Ascending aorta (tissue), 2 donors: ENCODE measurements at regions not wholly inside any gene's neighbourhood (a gene's known extent, or its start where the extent isn't known, plus 50 kb on each side); places are given as distances from the start of the nearest gene placed in this dataset.

ENCODE experiments used
- DNase-seq, 2 donors: peaks; one replicate each; pipeline ENCODE4 v3.0.0-alpha.2; 2019; ENCODE audit warnings: low spot score in 2 of 2
- H3K27ac ChIP-seq, 2 donors: fragments of 200-600 bp; sonication (generic); one replicate each; pipeline ENCODE4 v1.5.1; 2016 to 2017; ENCODE audit warnings: mild to moderate bottlenecking in 1 of 2
- H3K27me3 ChIP-seq: fragments of 200-600 bp; sonication (generic); one replicate; pipeline ENCODE4 v1.5.1; 2017
- H3K36me3 ChIP-seq, 2 donors: fragments of 200-600 bp; sonication (generic); one replicate each; pipeline ENCODE4 v1.5.1; 2016
- H3K4me1 ChIP-seq, 2 donors: fragments of 200-600 bp; sonication (generic); one replicate each; pipeline ENCODE4 v1.5.1; 2016 to 2017; ENCODE audit warnings: mild to moderate bottlenecking in 1 of 2
- H3K4me3 ChIP-seq, 2 donors: fragments of 200-600 bp; sonication (generic); one replicate each; pipeline ENCODE4 v1.5.1; 2016 to 2017; ENCODE audit warnings: mild to moderate bottlenecking in 1 of 2
- H3K9me3 ChIP-seq, 2 donors: fragments of 200-600 bp; sonication (generic); one replicate each; pipeline ENCODE4 v1.5.1; 2016
- CTCF ChIP-seq, 3 experiments: fragments of 200-600 bp in 2 of 3; fragments of 450-650 bp in 1 of 3; sonication (generic) in 2 of 3; IDR thresholded peaks; one replicate each; pipeline ENCODE4 v1.5.1; 2016 to 2019; ENCODE audit warnings: antibody characterized with exemption in 3 of 3, mild to moderate bottlenecking in 1 of 3, moderate library complexity in 1 of 3
- intact Hi-C: fragments of 100-400 bp; cut with DNase I; formaldehyde crosslinking; loops from one replicate; pipeline ENCODE4 v1.15.1; 2023

- DNase-seq: no peak
- Histone ChIP-seq H3K27ac (no peak overlapping the region), H3K4me1 (no peaks in the 10 kb centered on the region), H3K9me3 (no peaks in the 10 kb centered on the region), H3K36me3 (no peaks in the 10 kb centered on the region), H3K27me3 (no peaks in the 10 kb centered on the region), H3K4me3 (no peak overlapping the region)
- intact Hi-C loops: no loop called here
- TF ChIP-seq CTCF (IDR thresholded peaks at IDR 0.05): no peak
Measured at GRCh38 chr5:28414619-28415018, 1376.2 kb upstream of the CDH9 start.

- Histone ChIP-seq H3K36me3 (no peaks in the 10 kb centered on the region), H3K27ac (no peak overlapping the region), H3K4me3 (no peak overlapping the region), H3K4me1 (no peaks in the 10 kb centered on the region), H3K9me3 (no peaks in the 10 kb centered on the region), H3K27me3 (no peaks in the 10 kb centered on the region)
- TF ChIP-seq CTCF (IDR thresholded peaks at IDR 0.05): no peak
- DNase-seq: no peak
- intact Hi-C loops: no loop called here
Measured at GRCh38 chr5:28408651-28409050, 1370.3 kb upstream of the CDH9 start.

GRCh38 chr5:28408186-28408585 is 1369.8 kb upstream of the CDH9 start:
- Histone ChIP-seq H3K27me3 (no peaks in the 10 kb centered on the region), H3K4me1 (no peaks in the 10 kb centered on the region), H3K9me3 (no peaks in the 10 kb centered on the region), H3K4me3 (no peak overlapping the region), H3K27ac (no peak overlapping the region), H3K36me3 (no peaks in the 10 kb centered on the region)
- intact Hi-C loops: no loop called here
- no peak for DNase-seq
- TF ChIP-seq CTCF (IDR thresholded peaks at IDR 0.05): no peak

- Histone ChIP-seq H3K27me3 (no peaks in the 10 kb centered on the region), H3K36me3 (no peaks in the 10 kb centered on the region), H3K4me3 (no peak overlapping the region), H3K9me3 (no peaks in the 10 kb centered on the region), H3K4me1 (no peaks in the 10 kb centered on the region), H3K27ac (no peak overlapping the region)
- intact Hi-C loops: no loop called here
- no peak for DNase-seq
- TF ChIP-seq CTCF (IDR thresholded peaks at IDR 0.05): no peak
Measured at GRCh38 chr5:28404363-28405071, 1366.1 kb upstream of the CDH9 start.

GRCh38 chr5:28403846-28404245 is 1365.5 kb upstream of the CDH9 start:
- Histone ChIP-seq H3K27ac (no peak overlapping the region), H3K4me3 (no peak overlapping the region), H3K36me3 (no peaks in the 10 kb centered on the region), H3K9me3 (no peaks in the 10 kb centered on the region), H3K27me3 (no peaks in the 10 kb centered on the region), H3K4me1 (no peaks in the 10 kb centered on the region)
- DNase-seq: no peak
- intact Hi-C loops: no loop called here
- TF ChIP-seq CTCF (IDR thresholded peaks at IDR 0.05): no peak
